HepG2 (cell line): ENCODE measurements at regions not wholly inside any gene's neighbourhood (a gene's known extent, or its start where the extent isn't known, plus 50 kb on each side); places are given as distances from the start of the nearest gene placed in this dataset.

Experiments used
- ATAC-seq: fragments of 200-7000 bp; cut with Tn5 transposase; 3 replicates; pipeline ENCODE4 v1.9.1; 2020; ENCODE audit warnings: mild to moderate bottlenecking, moderate library complexity
- BruUV-seq: library from RNA; stranded (reverse); fragments of 400-500 nt; replicated peaks from 2 replicates; lab custom pipeline; 2021; lab: Mats Ljungman, UMichigan
- CTCF ChIA-PET: fragments of 300-600 bp; formaldehyde crosslinking; extraction: SDS; loops from one replicate; lab custom pipeline; 2021; ENCODE audit warnings: low total read pairs, inconsistent platforms, low intra/inter-chr PET ratio; lab: Yijun Ruan, JAX
- POLR2A ChIA-PET: fragments of 350-600 bp; sonication (Branson Sonifier 250); formaldehyde crosslinking; loops from one replicate; lab custom pipeline; 2020; ENCODE audit warnings: antibody characterized with exemption, inconsistent platforms; lab: Yijun Ruan, JAX
- DNase-seq: peaks from one replicate; pipeline ENCODE4 v3.0.0-alpha.2; 2015; ENCODE audit warnings: low spot score
- FAIRE-seq: peaks from 3 replicates; lab custom pipeline; 2011; peaks lifted over from hg19 to GRCh38; lab: Jason Lieb, UNC
- H2AFZ ChIP-seq: one replicate; pipeline ENCODE4 v1.6.1; 2011; ENCODE audit warnings: low read length, inconsistent platforms
- H3K27ac ChIP-seq: fragments of 300-600 bp; 3 replicates; pipeline ENCODE4 v1.8.0; 2011; ENCODE audit warnings: mixed run types, mild to moderate bottlenecking, mixed read lengths, low read length, inconsistent platforms; ENCODE audit not compliant: insufficient read depth; ENCODE audit errors: extremely low read length
- H3K27me3 ChIP-seq, 2 experiments: fragments of 200-600 bp in 1 of 2; 2 replicates in 1 of 2; 3 replicates in 1 of 2; pipeline versions ENCODE4 v1.6.0 to v1.8.0; 2011; ENCODE audit warnings: low read length in 2 of 2, mild to moderate bottlenecking in 2 of 2, moderate library complexity in 2 of 2, inconsistent platforms in 1 of 2; ENCODE audit not compliant: insufficient read depth in 2 of 2, control insufficient read depth in 1 of 2
- H3K36me3 ChIP-seq, 2 experiments: fragments of 200-600 bp in 1 of 2; replicated peaks in 1 of 2; 2 replicates in 1 of 2; 3 replicates in 1 of 2; pipeline versions ENCODE4 v1.5.1 to v1.8.0; 2011; ENCODE audit warnings: low read length in 2 of 2, inconsistent platforms in 1 of 2; ENCODE audit not compliant: insufficient read depth in 2 of 2, control insufficient read depth in 1 of 2
- H3K4me1 ChIP-seq: 2 replicates; pipeline ENCODE4 v1.5.1; 2012; ENCODE audit warnings: low read length, inconsistent platforms; ENCODE audit not compliant: insufficient read depth
- H3K4me2 ChIP-seq: 2 replicates; pipeline ENCODE4 v1.6.0; 2011; ENCODE audit warnings: low read depth, low read length, inconsistent platforms
- H3K4me3 ChIP-seq, 3 experiments: fragments of 200-600 bp in 1 of 3; sonication (generic), shearing (Covaris generic) in 1 of 3; replicated peaks in 1 of 3; 2 replicates each; pipeline ENCODE4 v1.5.1; 2011 to 2016; ENCODE audit warnings: low read length in 3 of 3, inconsistent platforms in 2 of 3, low read depth in 2 of 3, mild to moderate bottlenecking in 2 of 3, control low read depth in 1 of 3, mixed read lengths in 1 of 3; ENCODE audit not compliant: insufficient read depth in 1 of 3
- H3K79me2 ChIP-seq: one replicate; pipeline ENCODE4 v1.6.1; 2011; ENCODE audit warnings: low read length, inconsistent platforms; ENCODE audit not compliant: insufficient read depth
- H3K9ac ChIP-seq: 2 replicates; pipeline ENCODE4 v1.6.0; 2011; ENCODE audit warnings: mild to moderate bottlenecking, low read depth, low read length, inconsistent platforms; ENCODE audit not compliant: insufficient read depth
- H3K9me3 ChIP-seq: 2 replicates; pipeline ENCODE4 v1.5.1; 2012; ENCODE audit warnings: mild to moderate bottlenecking, low read length
- H4K20me1 ChIP-seq: 2 replicates; pipeline ENCODE4 v1.6.0; 2011; ENCODE audit warnings: inconsistent platforms, mild to moderate bottlenecking, low read length, moderate library complexity; ENCODE audit not compliant: insufficient read depth
- ATF7 ChIP-seq, 2 experiments: fragments of 450-650 bp in 1 of 2; sonication (generic) in 1 of 2; formaldehyde crosslinking in 1 of 2; IDR thresholded peaks; 2 replicates each; pipeline versions ENCODE4 v1.4.0 to v1.6.1; 2016 to 2020; ENCODE audit warnings: antibody characterized with exemption in 1 of 2, mild to moderate bottlenecking in 1 of 2, missing genetic modification reagents in 1 of 2
- BCL6 ChIP-seq: IDR thresholded peaks from 2 replicates; pipeline ENCODE4 v1.6.1; 2016; ENCODE audit warnings: missing genetic modification reagents, missing compliant biosample characterization
- MIER3 ChIP-seq: IDR thresholded peaks from 2 replicates; pipeline ENCODE4 v1.6.1; 2016; ENCODE audit warnings: missing compliant biosample characterization, borderline replicate concordance
- MLXIP ChIP-seq: sonication (generic); formaldehyde crosslinking; IDR thresholded peaks from 2 replicates; pipeline ENCODE4 v1.9.0; 2021; ENCODE audit warnings: missing genetic modification reagents, borderline replicate concordance
- NFE2L1 ChIP-seq: sonication (generic); formaldehyde crosslinking; IDR thresholded peaks from 2 replicates; pipeline ENCODE4 v1.4.0; 2020; ENCODE audit warnings: missing genetic modification reagents, mild to moderate bottlenecking, borderline replicate concordance
- NFIB ChIP-seq: sonication (generic); formaldehyde crosslinking; IDR thresholded peaks from 2 replicates; pipeline ENCODE4 v1.9.0; 2021; ENCODE audit warnings: missing genetic modification reagents, mild to moderate bottlenecking, borderline replicate concordance
- NONO ChIP-seq, 2 experiments: fragments of 450-650 bp in 1 of 2; sonication (generic) in 1 of 2; formaldehyde crosslinking in 1 of 2; IDR thresholded peaks in 1 of 2; conservative IDR thresholded peaks in 1 of 2; 2 replicates each; pipeline versions ENCODE4 v1.6.1 to v1.8.0; 2017 to 2022; ENCODE audit warnings: mild to moderate bottlenecking in 1 of 2, missing genetic modification reagents in 1 of 2, moderate library complexity in 1 of 2
- RARA ChIP-seq: IDR thresholded peaks from 2 replicates; pipeline ENCODE4 v1.6.1; 2016; ENCODE audit warnings: missing genetic modification reagents, missing compliant biosample characterization
- TBL1XR1 ChIP-seq: fragments of 150-350 bp; IDR thresholded peaks from 2 replicates; pipeline ENCODE4 v1.6.1; 2014; ENCODE audit warnings: borderline replicate concordance, low read length; ENCODE audit not compliant: partially characterized antibody
- TRAFD1 ChIP-seq: sonication (generic); formaldehyde crosslinking; IDR thresholded peaks from 2 replicates; pipeline ENCODE4 v1.5.1; 2020; ENCODE audit warnings: missing genetic modification reagents, mild to moderate bottlenecking, borderline replicate concordance
- ZNF292 ChIP-seq: sonication (generic); formaldehyde crosslinking; IDR thresholded peaks from 2 replicates; pipeline ENCODE4 v1.8.1; 2022; ENCODE audit warnings: mild to moderate bottlenecking, low read depth, missing genetic modification reagents, borderline replicate concordance
- ZNF883 ChIP-seq: sonication (generic); formaldehyde crosslinking; IDR thresholded peaks from 2 replicates; pipeline ENCODE4 v1.5.1; 2020; ENCODE audit warnings: mild to moderate bottlenecking, missing genetic modification reagents; ENCODE audit errors: not compliant biosample characterization
- ZZZ3 ChIP-seq: sonication (generic); formaldehyde crosslinking; IDR thresholded peaks from 2 replicates; pipeline ENCODE4 v1.4.0; 2020; ENCODE audit warnings: missing genetic modification reagents, mild to moderate bottlenecking, borderline replicate concordance
- WGBS: methylation state at CpG from one replicate; pipeline ENCODE4 v1.1.6; 2017; ENCODE audit warnings: low lambda C conversion rate; 5-methylcytosine and 5-hydroxymethylcytosine counted together
- in situ Hi-C: cut with HindIII; loops from 2 replicates; pipeline ENCODE4 v1.10.0; 2017; ENCODE audit warnings: low pct_unique_long_range_greater_than_20kb; ENCODE audit not compliant: extremely low pct_ligation_motif_present
- intact Hi-C: fragments of 100-400 bp; cut with micrococcal nuclease; formaldehyde crosslinking; loops from one replicate; pipeline ENCODE4 v1.10.0; 2022; ENCODE audit not compliant: unreplicated experiment

GRCh38 chr4:4608214-4608537, 66.3 kb upstream of the STX18 start:
- DNase-seq (no peak), ATAC-seq (no peak)
- Histone ChIP-seq H3K9ac (no peak overlapping the region), H3K79me2 (no peaks in the 10 kb centered on the region), H3K9me3 (no peaks in the 10 kb centered on the region), H3K36me3 (no peaks in the 10 kb centered on the region), H2AFZ (no peak overlapping the region), H3K27me3 (no peaks in the 10 kb centered on the region), H3K4me1 (peaks cover 53% of the 10 kb centered on the region), H4K20me1 (no peaks in the 10 kb centered on the region)
- intact Hi-C loops (no loop called here), in situ Hi-C loops (no loop called here)
- CTCF ChIA-PET: no interaction called here
- POLR2A ChIA-PET: no interaction called here
- no TSS peak for BruUV-seq
- TF ChIP-seq NFE2L1 (CRISPR knock-in tag): no peak
- no peak for TF ChIP-seq ZZZ3 (CRISPR knock-in tag)
- no peak for TF ChIP-seq TRAFD1 (CRISPR knock-in tag)
- no peak for TF ChIP-seq MIER3
- no peak for TF ChIP-seq ATF7 (IDR thresholded peaks at IDR 0.05)
- TF ChIP-seq ATF7 (CRISPR knock-in tag; IDR thresholded peaks at IDR 0.05): no peak
- TF ChIP-seq RARA (CRISPR knock-in tag): no peak
- TF ChIP-seq MLXIP (CRISPR knock-in tag): no peak
- TF ChIP-seq TBL1XR1: no peak
- no peak for TF ChIP-seq ZNF292 (CRISPR knock-in tag)
- TF ChIP-seq NONO (IDR thresholded peaks at IDR 0.05): no peak
- no peak for TF ChIP-seq NONO (CRISPR knock-in tag; conservative IDR thresholded peaks at IDR 0.05)
- TF ChIP-seq ZNF883: no peak
- TF ChIP-seq NFIB (CRISPR knock-in tag): no peak
- no peak for TF ChIP-seq BCL6 (CRISPR knock-in tag)
- TF ChIP-seq, all 625 proteins: peak for 0
- Histone ChIP-seq H3K27ac (no peak overlapping the region), H3K4me3 (no peak overlapping the region), H3K4me2 (no peak overlapping the region)
- WGBS: 97% methylated on average over 13 of the region's 13 CpGs
- FAIRE-seq: no peak
